ENCODE measurements at regions not wholly inside any gene's neighbourhood (a gene's known extent, or its start where the extent isn't known, plus 50 kb on each side); places are given as distances from the start of the nearest gene placed in this dataset.

DNA sequence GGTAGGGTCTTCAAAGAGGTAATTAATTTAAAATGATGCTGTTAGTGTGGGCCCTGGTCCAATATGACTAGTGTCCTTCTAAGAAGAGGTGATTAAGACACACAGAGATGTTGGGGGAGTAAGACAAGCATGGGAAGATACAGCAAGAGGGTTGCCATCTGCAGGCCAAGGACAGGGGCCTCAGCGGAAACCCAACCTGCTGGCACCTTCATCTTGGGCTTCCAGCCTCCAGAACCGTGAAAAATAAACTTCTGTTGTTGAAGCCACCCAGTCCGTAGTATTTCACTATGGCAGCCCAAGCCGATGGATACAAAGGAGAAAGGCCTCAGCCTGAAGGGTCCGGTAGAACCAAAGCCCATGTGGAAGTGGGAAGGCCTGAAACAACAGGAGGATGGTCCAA, 161.7 kb upstream of the UBE2E1 start:
- DNase-seq, result no peak

DNA sequence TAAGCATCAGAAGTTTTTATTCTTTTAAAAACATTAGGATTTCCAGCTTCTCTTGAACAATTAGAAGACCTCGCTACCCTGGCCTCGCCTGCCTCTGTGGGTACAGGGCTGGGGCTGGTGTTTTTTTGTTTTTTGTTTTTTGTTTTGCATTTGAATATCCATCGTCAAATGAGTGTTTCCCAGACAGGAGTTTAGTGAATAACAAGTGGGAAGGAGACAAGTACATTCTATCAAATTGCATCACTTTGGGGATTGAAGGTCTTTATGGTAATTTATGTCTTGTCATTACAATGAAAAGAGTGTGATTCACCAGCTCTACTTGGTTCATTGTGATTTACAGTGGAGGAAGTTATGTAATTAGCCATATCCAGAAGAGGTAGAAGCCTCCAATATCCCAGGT, 161.1 kb upstream of the UBE2E1 start:
- no peak for DNase-seq

DNA sequence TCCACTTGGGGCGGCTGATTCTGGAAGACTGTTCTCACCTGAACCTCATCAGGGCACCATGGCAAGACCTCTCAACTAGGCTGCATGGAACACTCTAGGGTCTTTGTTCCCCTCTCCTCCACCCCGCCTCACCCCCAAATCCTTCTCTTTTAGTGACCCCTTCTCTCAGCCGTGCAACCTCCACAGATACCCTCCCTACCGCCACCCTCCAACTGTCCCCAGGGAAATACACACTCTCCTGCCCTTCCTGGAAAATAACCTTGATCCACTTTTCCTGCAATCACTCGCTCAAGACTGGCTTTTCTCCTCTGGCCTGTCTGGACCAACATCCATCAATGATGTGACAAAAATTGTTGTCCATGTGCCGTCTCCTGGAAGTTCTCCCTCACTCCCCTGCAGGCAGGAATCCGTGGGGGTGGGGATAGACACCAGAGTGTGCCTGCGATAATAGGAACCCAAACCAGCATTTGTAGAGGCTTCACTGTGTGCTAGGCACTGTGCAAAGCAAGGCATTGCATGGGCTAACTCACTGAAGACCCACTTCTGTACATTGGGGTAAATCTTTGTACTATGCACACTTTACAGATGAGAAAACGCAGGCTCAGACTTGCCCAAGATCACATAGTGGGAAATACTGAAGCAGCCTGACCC, 160.1 kb upstream of the UBE2E1 start:
- DNase-seq, result no peak

DNA sequence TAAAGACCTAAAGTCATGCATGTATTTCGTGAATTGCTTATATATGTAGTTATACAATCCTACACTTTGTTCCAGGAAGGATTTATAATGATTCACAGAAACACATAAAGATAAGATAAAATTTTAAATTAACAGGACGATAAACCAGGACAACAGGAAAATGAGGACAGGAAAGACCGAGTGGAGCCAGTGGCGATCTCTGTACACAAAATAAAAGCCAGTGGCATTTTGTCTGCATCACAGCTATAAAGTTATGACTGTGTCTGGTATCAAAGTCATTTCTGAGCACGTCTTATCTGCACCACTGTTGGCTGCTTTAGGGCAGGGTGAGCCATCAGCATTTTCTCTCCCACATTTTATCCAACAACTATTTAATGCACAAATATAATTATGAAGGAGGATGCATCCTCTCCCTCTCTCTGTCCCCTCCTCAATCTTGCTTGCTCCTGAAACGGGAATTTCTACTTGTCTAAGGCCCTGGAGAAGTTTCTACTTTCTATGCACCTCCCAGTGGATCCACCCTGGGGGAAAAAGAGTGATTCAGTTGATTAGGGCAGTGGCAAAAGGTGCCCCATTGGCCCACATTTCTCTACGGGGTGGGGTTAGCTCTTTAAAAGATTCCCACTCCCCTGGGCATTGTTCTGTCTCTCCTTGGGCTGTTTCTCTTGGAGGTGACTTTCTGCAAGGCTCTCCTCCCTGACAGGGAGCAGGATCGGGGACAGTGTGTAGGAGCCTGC, 159.4 kb upstream of the UBE2E1 start:
- DNase-seq, result no peak

DNA sequence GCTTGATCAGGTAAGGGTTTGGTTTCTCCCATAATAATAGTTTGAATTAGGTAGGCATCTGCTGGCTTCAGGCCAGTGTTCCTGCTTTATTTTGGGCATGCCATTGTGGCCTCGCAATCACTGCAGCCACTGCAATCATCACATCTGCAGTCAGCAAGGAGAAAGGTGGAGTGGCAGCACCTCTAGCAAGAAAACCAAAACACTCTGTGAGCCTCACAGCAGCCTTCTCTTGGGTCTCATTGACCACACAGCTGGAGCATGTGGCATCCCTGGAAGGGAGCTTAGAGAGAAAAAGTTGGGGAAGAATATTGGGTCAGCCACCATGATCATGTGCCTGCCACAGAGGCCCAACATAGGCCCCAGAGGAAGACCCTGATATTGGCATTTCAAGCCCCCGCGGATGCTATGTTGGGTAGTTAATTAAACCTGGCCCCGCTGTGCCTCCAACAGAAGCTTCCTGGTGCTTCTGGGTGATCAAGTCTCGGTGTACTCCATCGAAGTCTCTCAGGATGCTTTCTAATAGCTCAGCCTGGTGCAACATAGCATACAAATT, 158.0 kb upstream of the UBE2E1 start:
- DNase-seq, result no peak

DNA sequence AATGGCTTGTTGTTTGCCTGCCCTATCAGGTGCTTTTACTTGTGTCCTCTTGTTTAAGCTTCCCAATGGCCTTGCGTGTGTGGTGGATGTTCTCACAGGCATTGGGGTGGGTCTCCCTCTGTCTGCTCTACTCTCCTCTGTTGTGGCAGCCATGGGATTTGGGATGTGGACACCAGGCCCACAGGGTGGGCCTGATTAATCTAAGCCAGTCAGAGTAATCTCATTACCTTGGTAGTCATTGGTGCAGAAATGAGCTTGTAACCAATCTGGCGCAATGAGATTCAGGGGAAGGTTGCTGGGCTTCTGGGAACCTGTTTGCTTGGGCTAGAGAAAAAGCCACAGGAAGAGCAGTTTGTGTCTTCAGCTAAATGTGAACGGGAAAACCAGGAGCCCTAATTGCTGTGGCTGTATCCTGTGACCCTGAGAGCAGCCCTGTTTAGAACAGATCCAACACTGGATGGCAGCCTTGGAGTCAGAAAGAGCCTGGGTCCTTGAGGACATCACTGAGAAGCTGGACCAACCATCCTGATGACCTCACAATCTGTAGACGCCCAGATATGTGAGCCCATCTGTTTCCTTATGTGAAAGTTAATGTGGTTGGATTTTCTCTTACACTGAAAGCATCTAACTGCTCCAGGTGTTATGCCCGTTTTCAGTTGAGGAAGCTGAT, 157.3 kb upstream of the UBE2E1 start:
- DNase-seq, result no peak

DNA sequence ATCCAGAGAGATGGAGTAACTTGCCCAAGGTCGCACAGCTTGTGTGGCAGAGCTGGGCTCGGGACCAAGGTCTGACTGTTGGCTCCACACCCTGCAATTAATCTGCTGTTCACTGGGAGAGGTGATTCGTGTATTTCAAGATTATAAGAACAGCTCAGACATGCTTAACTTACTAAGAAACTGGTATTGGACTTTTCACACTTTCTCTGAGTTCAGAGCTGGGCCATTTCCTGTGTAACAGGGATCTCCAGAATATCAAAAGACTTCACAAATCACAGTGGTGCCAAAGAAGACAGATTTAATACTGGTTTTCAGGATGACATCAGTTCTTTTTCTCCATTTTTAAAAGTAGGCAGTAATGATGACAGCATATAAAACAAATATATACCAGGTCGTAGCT, 156.8 kb upstream of the UBE2E1 start:
- DNase-seq, result no peak

DNA sequence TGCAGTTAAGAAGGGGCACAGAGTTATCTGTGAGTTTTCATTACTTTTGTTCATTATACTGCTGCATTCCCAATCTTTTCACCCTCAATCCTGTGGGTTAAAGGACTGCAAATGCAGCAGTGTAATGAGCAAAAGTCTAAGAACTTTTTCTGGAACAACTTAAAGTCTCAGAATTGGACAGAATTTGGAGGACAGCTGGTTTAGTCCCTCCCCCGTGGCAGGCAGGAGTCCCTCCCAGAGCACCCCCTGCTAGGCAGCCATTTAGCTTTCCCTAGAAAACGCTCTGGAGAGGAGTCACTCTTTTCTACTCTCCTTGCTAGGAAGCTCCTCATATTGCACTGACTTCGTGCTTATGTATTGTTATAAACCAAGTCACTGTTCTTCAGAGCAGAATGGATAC, 156.3 kb upstream of the UBE2E1 start:
- DNase-seq, result no peak

DNA sequence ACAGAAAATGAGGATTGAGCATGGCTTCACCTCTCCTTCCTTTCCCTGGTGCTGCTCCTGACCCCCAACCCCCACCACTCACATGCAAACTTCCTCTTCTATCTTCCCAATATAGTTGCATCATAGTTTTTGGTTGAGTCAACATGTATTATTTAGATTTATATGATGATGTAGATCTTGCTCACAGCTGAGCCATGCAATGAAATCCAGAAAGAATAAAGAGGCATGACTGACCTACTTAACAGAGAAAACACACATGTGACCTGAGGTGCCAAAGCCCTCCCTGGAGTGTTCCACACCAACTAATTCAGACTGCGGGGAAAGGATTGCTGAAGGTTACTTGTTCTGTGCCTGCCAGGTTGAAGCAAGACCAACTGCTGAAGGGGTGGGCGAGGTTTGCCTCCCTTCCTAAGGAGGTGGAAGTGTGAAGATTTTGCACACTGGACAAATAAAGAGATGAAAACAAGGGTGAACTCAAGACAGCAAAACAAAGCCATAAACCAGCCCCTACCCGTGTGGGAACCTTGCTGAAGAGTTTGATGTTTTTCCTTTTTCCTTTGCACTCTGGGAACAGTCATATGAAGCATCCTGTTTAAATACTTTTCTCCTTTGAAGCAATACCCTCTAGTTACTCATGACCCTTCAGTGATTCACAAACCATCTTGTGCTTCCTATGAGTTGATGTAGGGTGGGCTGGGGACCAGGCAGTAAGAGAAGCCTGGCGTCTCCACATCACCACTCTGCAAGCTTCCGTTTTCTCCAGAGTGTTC, 155.2 kb upstream of the UBE2E1 start:
- DNase-seq, result no peak

DNA sequence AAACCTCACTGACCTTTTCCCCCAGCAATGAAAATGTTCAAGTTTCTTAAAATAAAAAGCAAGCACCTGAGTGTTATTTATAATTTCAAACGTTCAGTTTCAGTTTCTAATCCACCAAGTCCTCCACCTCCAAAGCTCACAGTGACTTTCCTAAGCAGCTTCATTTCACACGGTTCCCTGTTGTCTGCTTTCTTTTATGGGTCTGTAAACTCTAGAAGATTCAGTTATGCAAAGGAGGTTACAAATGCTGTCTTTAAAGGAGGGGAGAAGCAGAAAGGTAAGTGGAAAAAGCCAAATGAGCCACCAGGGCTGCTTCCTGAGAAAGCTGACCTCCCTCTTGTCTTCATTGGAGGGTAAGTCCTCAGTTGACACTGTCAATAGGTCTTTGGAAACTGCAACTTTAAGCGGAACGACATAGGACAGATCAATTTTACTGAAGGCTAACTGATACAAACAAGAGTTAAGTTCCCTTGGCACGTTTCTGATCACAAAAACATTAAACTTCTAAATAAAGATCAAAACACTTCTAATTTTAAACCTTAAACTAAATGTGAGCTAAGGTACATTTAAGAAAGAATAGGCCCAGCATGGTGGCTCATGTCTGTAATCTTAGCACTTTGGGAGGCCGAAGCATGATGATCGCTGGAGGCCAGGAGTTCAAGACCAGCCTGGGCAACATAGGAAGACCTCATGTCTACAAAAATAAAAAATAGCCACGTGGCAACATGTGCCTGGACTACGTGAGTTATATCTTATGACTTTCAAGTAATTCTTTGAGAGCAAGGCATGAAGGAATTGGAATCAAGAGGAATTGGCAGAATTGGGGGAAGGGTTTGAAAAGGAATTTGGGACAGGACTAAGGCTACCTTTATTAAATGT, 151.9 kb upstream of the UBE2E1 start:
- DNase-seq, result no peak

DNA sequence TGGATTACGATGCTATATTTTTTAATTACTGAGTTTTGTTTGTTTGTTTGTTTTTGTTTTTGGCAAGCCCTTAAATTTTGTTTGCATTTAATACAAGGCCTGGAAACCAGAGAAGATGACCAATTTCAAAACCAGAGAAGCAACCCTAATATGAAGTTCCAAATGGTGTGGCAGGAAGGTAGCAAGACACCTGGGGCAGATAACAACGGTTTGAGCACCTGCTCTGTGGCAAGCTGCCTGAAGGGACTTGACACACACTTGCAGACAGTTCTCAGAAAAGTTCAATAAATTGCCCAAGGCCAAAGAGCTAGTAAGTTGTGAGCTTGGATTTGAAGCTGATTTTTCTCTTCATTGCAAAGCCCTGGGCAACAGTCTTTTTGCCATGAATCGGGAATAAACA, 151.2 kb upstream of the UBE2E1 start:
- DNase-seq, result no peak

DNA sequence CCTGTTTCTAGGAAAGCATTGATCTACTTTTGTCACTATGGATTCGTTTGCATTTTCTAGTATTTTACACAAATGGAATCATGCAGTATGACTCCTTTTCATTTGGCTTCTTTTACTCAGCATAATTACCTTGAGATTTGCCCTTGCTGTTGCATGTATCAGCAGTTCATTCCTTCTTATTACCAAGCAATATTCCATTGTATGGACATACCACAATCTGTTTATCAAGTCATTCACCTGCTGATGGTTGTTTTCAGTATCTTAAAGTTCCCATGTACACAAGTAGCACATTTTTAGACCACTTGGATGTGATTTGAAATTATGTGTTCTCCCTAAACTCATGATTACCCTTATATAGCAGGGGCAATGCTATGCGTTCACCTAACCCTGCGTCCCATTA, 150.0 kb upstream of the UBE2E1 start:
- DNase-seq, result no peak

DNA sequence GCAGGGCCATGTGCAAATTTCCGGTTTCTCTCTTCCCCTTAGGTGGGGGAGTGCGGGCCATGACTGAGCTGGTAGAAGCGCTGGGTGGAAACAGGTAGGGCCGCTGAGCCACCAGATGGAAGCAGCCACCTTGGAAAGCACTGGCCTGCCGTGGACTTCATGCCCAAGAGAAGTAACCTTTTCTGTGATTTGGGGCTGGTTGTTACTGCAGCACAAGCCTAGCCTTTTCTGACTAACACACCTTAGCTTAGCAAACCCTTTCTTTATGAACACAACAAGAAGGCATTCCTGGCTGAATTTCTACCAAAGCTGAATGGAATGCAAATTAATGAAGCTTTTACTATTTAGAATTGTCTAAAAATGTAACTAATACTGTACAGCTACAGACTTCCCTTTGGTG, 149.6 kb upstream of the UBE2E1 start:
- DNase-seq, result no peak

DNA sequence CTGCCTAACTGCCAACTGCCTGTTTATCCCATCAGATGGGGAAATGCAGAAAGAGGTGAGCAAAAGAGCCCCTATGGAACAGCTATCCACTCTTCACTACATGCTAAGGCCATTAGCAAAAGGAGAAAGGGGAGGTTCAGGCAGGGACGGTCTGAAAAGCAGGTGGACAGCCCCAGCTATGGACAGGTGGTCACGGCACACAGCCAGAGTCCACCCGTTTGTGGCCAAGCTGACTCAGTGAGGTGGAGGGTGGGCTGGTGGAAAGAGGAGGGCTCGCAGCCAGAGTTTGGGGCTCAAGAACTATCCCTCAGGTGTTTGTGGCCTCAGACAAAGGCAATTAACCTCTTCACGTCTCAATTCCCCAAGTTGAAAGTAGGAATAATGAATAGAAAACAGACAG, 148.9 kb upstream of the UBE2E1 start:
- DNase-seq, result no peak

DNA sequence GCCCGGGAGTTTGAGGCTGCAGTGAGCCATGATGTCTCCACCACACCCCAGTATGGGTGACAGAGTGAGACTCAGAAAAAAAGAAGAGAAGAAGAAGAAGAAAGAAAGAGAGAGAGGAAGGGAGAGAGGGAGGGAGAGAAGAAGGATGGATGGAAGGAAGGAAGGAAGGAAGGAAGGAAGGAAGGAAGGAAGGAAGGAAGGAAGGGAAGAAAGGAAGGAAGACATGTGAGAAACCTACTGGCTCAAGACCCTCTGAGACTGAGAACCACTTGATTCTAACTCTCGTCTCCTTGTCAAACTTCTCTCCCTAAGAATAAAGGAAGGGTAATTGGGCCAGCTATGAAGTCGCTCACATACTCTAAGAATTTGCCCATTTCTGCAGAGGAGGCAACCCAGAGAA, 148.1 kb upstream of the UBE2E1 start:
- no peak for DNase-seq

DNA sequence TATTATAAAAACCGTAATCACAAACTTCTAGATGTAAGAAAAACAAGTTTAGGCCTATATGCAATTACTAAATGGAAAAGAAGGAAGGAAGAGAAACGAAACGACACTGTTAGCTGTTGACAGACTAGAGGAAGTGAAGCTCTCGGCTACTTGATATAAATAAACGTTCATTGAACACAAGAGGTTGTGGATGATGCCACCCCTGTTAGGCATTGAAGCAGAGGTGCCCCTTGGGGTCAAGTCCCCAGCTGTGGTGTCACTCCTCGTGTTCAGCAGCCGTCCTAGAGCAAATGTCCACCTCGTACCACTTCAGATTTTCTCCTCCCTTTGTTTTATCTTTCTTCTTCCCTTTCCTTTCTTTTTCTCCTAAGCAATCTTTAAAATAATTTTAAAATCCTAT, 146.5 kb upstream of the UBE2E1 start:
- DNase-seq, result no peak

DNA sequence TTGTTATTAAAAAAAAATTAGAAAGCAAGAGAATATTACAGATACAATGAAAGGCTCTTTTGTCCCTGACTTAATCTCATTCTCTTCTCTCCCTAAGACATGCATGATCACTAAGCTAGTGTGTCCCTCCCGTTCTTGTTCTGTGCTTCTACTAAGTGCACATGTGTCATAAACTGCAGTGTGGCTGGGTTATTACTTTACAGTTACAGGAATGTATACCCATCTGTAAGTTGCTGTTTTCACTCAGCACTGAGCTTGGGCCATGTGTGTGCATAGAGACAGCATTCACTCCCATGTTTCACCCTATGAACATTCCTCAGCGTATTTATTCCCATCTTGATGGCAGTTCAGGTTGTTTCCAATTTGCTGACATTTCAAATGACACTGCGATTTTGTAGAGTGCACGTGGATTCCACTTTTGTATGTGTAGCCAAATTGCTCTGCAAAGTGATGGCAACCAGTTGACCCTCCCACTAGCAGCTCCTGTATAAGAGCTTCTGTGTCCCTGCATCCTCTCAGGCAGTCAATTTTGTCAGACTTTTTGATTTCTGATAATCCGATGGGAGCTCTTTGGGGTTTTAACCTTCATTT, 145.8 kb upstream of the UBE2E1 start:
- DNase-seq, result no peak

DNA sequence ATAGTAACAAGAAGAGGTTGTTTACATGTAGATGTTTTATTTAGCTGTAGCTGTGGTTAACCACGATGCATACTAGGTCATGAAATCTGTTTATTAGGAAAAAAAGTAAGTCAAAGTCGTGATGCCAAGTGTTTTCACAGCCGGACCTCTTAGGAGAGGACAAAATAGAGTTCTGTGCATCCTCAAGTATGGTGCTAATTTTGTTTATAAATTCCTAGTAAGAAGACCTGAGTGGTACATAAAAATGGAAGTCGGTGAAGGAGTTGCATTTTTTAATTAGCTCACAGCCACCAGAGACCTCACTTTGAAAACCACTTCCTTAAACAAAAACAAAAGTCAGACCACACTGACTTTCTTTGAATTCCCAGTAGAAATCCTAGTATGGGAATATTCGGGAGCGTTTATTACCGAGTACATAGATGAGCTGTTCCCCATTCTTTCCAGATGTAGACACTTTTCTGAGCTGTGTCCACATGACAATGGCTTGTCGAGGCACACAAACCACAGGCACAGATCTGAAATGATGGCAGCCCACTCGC, 143.6 kb upstream of the UBE2E1 start:
- DNase-seq, result no peak

DNA sequence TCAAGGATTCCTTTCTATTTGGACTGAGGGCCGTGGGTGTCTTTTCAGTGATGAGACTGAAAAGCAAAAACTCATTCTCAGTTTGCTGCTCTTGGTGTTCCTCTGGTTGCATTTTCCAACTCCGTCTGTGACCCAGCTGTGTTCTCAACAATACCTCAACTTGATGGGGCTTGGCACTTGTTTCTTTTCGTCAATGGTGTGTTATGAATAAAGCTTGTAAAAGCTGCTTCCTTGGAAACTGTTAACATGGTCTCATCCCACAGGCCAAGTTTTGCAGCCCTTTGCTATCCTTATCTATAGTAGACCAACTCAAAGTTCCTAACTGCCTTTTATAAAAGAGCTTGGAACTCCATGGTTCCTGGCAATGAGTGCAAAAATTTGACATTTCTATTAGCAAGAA, 142.5 kb upstream of the UBE2E1 start:
- no peak for DNase-seq

DNA sequence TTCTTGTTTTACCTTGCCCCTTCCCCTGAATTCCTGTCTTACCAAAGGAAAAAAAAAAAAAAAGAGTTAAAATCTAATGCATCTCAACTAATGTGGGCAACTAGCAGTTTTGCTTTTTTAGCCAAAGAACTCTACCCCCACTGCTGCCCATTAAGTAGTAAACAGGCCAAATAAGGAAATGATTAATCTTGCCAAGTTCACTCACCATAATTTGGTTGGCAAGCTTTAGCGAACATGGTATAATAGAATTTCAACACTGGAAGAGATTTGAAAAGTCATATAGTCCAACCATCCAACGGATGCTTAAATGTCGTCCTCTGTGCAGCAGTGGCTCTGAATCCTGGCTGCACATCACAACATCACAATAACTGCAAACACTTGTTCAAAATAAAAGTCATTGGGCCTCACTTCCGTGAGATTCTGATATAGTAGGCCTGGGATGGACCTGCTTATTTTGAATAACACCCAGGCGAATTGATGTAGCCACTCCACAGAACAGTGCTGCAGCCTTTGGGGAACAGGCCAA, 142.0 kb upstream of the UBE2E1 start:
- no peak for DNase-seq

DNA sequence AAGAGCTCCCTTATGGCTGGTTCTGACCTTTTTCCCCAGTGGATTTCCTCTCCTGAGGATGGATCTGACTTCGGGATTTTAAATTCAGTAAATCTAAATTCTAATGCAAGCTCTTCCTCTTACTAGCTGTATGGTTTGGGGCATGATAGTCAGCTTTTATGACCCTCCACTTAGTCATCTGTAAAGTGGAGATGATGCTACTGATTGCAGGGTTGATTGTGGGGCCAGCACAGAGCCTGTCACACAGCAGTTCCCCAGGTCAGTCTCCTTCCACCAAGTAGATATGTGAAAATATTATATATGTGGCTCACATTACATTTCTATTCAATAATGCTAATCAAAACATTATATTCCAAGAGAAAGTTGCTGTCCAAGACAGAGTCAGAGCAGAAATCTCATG, 141.3 kb upstream of the UBE2E1 start:
- no peak for DNase-seq
